B cell (primary cell): ENCODE measurements at regions not wholly inside any gene's neighbourhood (a gene's known extent, or its start where the extent isn't known, plus 50 kb on each side); places are given as distances from the start of the nearest gene placed in this dataset.

Source experiments
- CTCF ChIP-seq: fragments of 200-600 bp; IDR thresholded peaks from one replicate; pipeline ENCODE4 v1.8.0; 2022; ENCODE audit warnings: antibody characterized with exemption, mild to moderate bottlenecking
- EZH2 ChIP-seq: IDR thresholded peaks from 2 replicates; pipeline ENCODE4 v1.6.1; 2012; ENCODE audit warnings: borderline replicate concordance, low read depth, mild to moderate bottlenecking, moderate library complexity, low read length; ENCODE audit not compliant: insufficient read depth, poor library complexity, severe bottlenecking

- TF ChIP-seq CTCF (no peak), EZH2 (no peak)
These were observed 745.0 kb upstream of the ACO1 start for GRCh38 chr9:31639451-31639850.
